HepG2 (cell line): ENCODE measurements at regions not wholly inside any gene's neighbourhood (a gene's known extent, or its start where the extent isn't known, plus 50 kb on each side); places are given as distances from the start of the nearest gene placed in this dataset.

ENCODE experiments used
- ARNTL ChIP-seq: sonication (generic); formaldehyde crosslinking; IDR thresholded peaks from 2 replicates; pipeline ENCODE4 v1.4.0; 2020; ENCODE audit warnings: mild to moderate bottlenecking, missing genetic modification reagents
- CEBPG ChIP-seq: IDR thresholded peaks from 2 replicates; pipeline ENCODE4 v1.6.1; 2016
- EP300 ChIP-seq, 3 experiments: sonication (generic) in 1 of 3; formaldehyde crosslinking in 1 of 3; IDR thresholded peaks; 2 replicates each; pipeline versions ENCODE4 v1.5.1 to v1.6.1; 2011 to 2020; ENCODE audit warnings: low read depth in 2 of 3, low read length in 2 of 3, borderline replicate concordance in 1 of 3, improper control_type of control experiment in 1 of 3, mild to moderate bottlenecking in 1 of 3, missing genetic modification reagents in 1 of 3, moderate library complexity in 1 of 3
- MED1 ChIP-seq: sonication (generic); formaldehyde crosslinking; IDR thresholded peaks from 2 replicates; pipeline ENCODE4 v1.4.0; 2020; ENCODE audit warnings: missing genetic modification reagents
- POLR2A ChIP-seq, 2 experiments: IDR thresholded peaks; 2 replicates each; pipeline ENCODE4 v1.6.1; 2011; ENCODE audit warnings: low read depth in 2 of 2, low read length in 2 of 2, mild to moderate bottlenecking in 1 of 2, moderate library complexity in 1 of 2; ENCODE audit not compliant: insufficient read depth in 1 of 2
- RXRA ChIP-seq: sonication (generic); formaldehyde crosslinking; IDR thresholded peaks from 2 replicates; pipeline ENCODE4 v1.5.1; 2020; ENCODE audit warnings: missing genetic modification reagents
- ZBTB33 ChIP-seq: sonication (generic); formaldehyde crosslinking; IDR thresholded peaks from 2 replicates; pipeline ENCODE4 v1.4.0; 2020; ENCODE audit warnings: missing genetic modification reagents
- ZNF263 ChIP-seq: sonication (generic); formaldehyde crosslinking; IDR thresholded peaks from 2 replicates; pipeline ENCODE4 v1.4.0; 2020; ENCODE audit warnings: missing genetic modification reagents
- ZNF446 ChIP-seq: sonication (generic); formaldehyde crosslinking; IDR thresholded peaks from 2 replicates; pipeline ENCODE4 v1.5.0; 2020; ENCODE audit warnings: mild to moderate bottlenecking, missing genetic modification reagents
- TF ChIP-seq, protein P1 (sequence below): sonication (generic); formaldehyde crosslinking; IDR thresholded peaks from 2 replicates; pipeline ENCODE4 v1.5.0; 2020; ENCODE audit warnings: mild to moderate bottlenecking, missing genetic modification reagents, moderate library complexity
- TF ChIP-seq, protein P2 (sequence below): IDR thresholded peaks from 2 replicates; pipeline ENCODE4 v1.6.1; 2012; ENCODE audit warnings: low read depth, low read length, improper control_type of control experiment
- TF ChIP-seq, protein P3 (sequence below): IDR thresholded peaks from 2 replicates; pipeline ENCODE4 v1.6.1; 2012; ENCODE audit warnings: inconsistent platforms

DNA sequence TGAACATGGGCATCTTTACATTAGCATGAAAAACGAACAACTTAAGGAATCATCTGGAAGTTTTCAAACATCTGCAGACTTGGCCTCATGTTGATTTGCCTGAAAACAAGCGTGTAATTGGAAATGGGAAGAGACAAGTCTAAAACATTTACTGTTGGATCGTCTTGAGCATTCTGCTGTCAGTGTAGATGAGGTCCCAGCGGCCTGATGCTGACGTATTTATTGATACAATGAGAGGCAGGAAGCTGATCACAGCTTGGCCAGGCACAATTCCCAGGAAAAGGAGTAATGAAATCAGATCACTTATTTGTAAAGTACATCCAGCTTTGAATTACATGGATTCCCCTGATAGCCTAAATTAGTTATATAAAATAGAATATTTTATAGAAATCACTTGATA lies 210.6 kb downstream of the CLCN4 start:
- TF ChIP-seq POLR2A (IDR thresholded peaks at IDR 0.05; ENCODE audit: insufficient read depth in 1 of 2, low read depth in 2 of 2, low read length in 2 of 2), result no peak
- TF ChIP-seq, protein P1, sequence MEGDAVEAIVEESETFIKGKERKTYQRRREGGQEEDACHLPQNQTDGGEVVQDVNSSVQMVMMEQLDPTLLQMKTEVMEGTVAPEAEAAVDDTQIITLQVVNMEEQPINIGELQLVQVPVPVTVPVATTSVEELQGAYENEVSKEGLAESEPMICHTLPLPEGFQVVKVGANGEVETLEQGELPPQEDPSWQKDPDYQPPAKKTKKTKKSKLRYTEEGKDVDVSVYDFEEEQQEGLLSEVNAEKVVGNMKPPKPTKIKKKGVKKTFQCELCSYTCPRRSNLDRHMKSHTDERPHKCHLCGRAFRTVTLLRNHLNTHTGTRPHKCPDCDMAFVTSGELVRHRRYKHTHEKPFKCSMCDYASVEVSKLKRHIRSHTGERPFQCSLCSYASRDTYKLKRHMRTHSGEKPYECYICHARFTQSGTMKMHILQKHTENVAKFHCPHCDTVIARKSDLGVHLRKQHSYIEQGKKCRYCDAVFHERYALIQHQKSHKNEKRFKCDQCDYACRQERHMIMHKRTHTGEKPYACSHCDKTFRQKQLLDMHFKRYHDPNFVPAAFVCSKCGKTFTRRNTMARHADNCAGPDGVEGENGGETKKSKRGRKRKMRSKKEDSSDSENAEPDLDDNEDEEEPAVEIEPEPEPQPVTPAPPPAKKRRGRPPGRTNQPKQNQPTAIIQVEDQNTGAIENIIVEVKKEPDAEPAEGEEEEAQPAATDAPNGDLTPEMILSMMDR (CRISPR knock-in tag), result no peak
- TF ChIP-seq ZBTB33 (CRISPR knock-in tag), result no peak
- TF ChIP-seq RXRA, result no peak
- no peak for TF ChIP-seq EP300 (IDR thresholded peaks at IDR 0.05; ENCODE audit: low read depth in 2 of 2, low read length in 2 of 2)
- no peak for TF ChIP-seq EP300 (CRISPR knock-in tag; IDR thresholded peaks at IDR 0.05; ENCODE audit: borderline replicate concordance)
- no peak for TF ChIP-seq CEBPG (CRISPR knock-in tag)
- TF ChIP-seq MED1 (CRISPR knock-in tag), result no peak
- TF ChIP-seq, protein P2, sequence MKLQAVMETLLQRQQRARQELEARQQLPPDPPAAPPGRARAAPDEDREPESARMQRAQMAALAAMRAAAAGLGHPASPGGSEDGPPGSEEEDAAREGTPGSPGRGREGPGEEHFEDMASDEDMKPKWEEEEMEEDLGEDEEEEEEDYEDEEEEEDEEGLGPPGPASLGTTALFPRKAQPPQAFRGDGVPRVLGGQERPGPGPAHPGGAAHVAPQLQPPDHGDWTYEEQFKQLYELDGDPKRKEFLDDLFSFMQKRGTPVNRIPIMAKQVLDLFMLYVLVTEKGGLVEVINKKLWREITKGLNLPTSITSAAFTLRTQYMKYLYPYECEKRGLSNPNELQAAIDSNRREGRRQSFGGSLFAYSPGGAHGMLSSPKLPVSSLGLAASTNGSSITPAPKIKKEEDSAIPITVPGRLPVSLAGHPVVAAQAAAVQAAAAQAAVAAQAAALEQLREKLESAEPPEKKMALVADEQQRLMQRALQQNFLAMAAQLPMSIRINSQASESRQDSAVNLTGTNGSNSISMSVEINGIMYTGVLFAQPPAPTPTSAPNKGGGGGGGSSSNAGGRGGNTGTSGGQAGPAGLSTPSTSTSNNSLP, result no peak
- TF ChIP-seq ZNF446 (CRISPR knock-in tag), result no peak
- no peak for TF ChIP-seq ARNTL (CRISPR knock-in tag)
- TF ChIP-seq ZNF263 (CRISPR knock-in tag), result no peak
- TF ChIP-seq, protein P3, sequence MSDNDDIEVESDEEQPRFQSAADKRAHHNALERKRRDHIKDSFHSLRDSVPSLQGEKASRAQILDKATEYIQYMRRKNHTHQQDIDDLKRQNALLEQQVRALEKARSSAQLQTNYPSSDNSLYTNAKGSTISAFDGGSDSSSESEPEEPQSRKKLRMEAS, result no peak
